HL-60 (cell line): ENCODE measurements at regions not wholly inside any gene's neighbourhood (a gene's known extent, or its start where the extent isn't known, plus 50 kb on each side); places are given as distances from the start of the nearest gene placed in this dataset.

ENCODE experiments used
- CTCF ChIP-seq: IDR thresholded peaks from one replicate; pipeline ENCODE4 v1.5.1; 2011; ENCODE audit warnings: low read length, control low read depth, inconsistent platforms; ENCODE audit not compliant: insufficient read depth
- POLR2AphosphoS5 ChIP-seq: IDR thresholded peaks from 2 replicates; pipeline ENCODE4 v1.6.1; 2012; ENCODE audit warnings: low read depth
- REST ChIP-seq: IDR thresholded peaks from 2 replicates; pipeline ENCODE4 v1.6.1; 2012; ENCODE audit warnings: low read depth; ENCODE audit not compliant: insufficient replicate concordance
- SPI1 ChIP-seq: IDR thresholded peaks from 2 replicates; pipeline ENCODE4 v1.6.1; 2012; ENCODE audit warnings: low read depth, mild to moderate bottlenecking, borderline replicate concordance

- TF ChIP-seq CTCF, result no peak
- no peak for TF ChIP-seq SPI1
- TF ChIP-seq REST, result no peak
- no peak for TF ChIP-seq POLR2AphosphoS5
Observed at GRCh38 chr1:115567431-115567830, 74.3 kb upstream of the VANGL1 start.
